ENCODE measurements at regions not wholly inside any gene's neighbourhood (a gene's known extent, or its start where the extent isn't known, plus 50 kb on each side); places are given as distances from the start of the nearest gene placed in this dataset.

DNA sequence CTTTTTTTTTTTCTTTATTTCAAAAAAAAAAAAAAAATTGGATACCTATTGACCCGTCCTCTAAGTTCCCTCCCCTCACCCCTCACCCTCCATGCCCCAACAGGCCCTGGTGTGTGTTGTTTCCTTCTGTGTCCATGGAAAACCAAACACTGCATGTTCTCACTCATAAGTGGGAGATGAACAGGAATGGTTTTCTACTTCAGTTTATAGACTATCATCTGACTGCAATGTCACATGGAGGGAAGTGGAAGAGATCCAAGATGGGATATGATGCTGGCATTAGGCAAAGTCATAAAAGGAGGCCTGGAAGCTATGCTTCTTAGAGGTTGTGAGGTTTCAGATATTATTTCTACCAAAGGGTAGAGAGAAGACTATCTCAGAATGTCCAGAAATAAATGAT, 237.5 kb downstream of the MAFB start:
- no peak overlapping the region for H3K9ac ChIP-seq (ENCODE audit: low read length)
- H3K4me2 ChIP-seq (ENCODE audit: low read length), result no peak overlapping the region
- no peak overlapping the region for H2AFZ ChIP-seq (ENCODE audit: low read length)
- H3K9me2 ChIP-seq (ENCODE audit: low read depth, low read length), result no peaks in the 10 kb centered on the region
- no peaks in the 10 kb centered on the region for H3K79me2 ChIP-seq (ENCODE audit: insufficient read depth, low read length)
- TF ChIP-seq, protein P1, sequence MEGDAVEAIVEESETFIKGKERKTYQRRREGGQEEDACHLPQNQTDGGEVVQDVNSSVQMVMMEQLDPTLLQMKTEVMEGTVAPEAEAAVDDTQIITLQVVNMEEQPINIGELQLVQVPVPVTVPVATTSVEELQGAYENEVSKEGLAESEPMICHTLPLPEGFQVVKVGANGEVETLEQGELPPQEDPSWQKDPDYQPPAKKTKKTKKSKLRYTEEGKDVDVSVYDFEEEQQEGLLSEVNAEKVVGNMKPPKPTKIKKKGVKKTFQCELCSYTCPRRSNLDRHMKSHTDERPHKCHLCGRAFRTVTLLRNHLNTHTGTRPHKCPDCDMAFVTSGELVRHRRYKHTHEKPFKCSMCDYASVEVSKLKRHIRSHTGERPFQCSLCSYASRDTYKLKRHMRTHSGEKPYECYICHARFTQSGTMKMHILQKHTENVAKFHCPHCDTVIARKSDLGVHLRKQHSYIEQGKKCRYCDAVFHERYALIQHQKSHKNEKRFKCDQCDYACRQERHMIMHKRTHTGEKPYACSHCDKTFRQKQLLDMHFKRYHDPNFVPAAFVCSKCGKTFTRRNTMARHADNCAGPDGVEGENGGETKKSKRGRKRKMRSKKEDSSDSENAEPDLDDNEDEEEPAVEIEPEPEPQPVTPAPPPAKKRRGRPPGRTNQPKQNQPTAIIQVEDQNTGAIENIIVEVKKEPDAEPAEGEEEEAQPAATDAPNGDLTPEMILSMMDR (IDR thresholded peaks at IDR 0.05; ENCODE audit: low read length), result no peak
- no peaks in the 10 kb centered on the region for H3K9me3 ChIP-seq (ENCODE audit: low read length)
- no peak overlapping the region for H3K27ac ChIP-seq (ENCODE audit: low read depth, low read length, poor library complexity, severe bottlenecking)
- no peak overlapping the region for H3K4me3 ChIP-seq (ENCODE audit: low read depth, low read length, poor library complexity, severe bottlenecking)
- no peaks in the 10 kb centered on the region; the same call in 1 of the 2 replicates for H3K36me3 ChIP-seq (ENCODE audit: insufficient read depth, low read length)
- H3K27me3 ChIP-seq (ENCODE audit: insufficient read depth, low read length), result no peaks in the 10 kb centered on the region; the same call in 1 of the 2 replicates
- no peaks in the 10 kb centered on the region for H3F3A ChIP-seq (ENCODE audit: insufficient read depth, low read length)
- H3K4me1 ChIP-seq (ENCODE audit: insufficient read depth, low read length, severe bottlenecking), result no peaks in the 10 kb centered on the region
- no peaks in the 10 kb centered on the region for H4K20me1 ChIP-seq (ENCODE audit: insufficient read depth, low read length)

DNA sequence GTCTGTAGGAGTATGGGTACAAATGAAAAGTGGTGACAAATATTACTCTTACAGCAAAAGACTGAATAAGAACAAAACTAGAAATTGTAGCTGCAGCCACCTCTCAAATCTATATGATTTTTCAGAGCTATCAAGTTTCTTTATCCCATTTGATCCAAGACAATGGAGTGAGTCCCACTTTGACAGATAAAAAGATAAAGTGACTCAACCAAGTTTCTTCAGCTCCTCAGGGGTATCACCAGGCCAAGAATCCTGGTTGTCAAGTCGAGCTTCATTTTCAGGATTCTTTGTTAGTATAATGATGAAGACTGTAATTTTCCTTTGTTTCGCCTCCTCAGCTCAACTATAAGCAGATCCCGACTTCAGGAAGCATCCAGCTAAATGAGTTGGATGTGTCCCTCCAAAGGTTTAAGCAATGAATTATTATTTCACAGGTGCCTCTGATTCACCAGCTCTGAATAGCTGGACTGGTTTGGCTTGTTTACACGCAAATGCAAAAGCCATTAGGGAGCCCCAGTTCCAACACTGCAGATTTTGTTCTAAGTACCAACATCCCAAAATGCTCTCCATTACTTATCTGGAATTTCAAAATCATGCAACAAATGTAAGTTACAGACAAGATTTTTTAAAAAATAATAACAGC, 238.9 kb downstream of the MAFB start:
- Histone ChIP-seq H3K4me1 (ENCODE audit: insufficient read depth, low read length, severe bottlenecking) (no peaks in the 10 kb centered on the region), H4K20me1 (ENCODE audit: insufficient read depth, low read length) (no peaks in the 10 kb centered on the region), H3K9ac (ENCODE audit: low read length) (no peak overlapping the region), H3K36me3 (ENCODE audit: insufficient read depth, low read length) (no peaks in the 10 kb centered on the region; the same call in 1 of the 2 replicates), H3K9me3 (ENCODE audit: low read length) (no peaks in the 10 kb centered on the region), H3K4me3 (ENCODE audit: low read depth, low read length, poor library complexity, severe bottlenecking) (no peak overlapping the region), H3K27me3 (ENCODE audit: insufficient read depth, low read length) (no peaks in the 10 kb centered on the region; the same call in 1 of the 2 replicates), H2AFZ (ENCODE audit: low read length) (no peak overlapping the region), H3K27ac (ENCODE audit: low read depth, low read length, poor library complexity, severe bottlenecking) (no peak overlapping the region), H3K4me2 (ENCODE audit: low read length) (no peak overlapping the region), H3F3A (ENCODE audit: insufficient read depth, low read length) (no peaks in the 10 kb centered on the region), H3K9me2 (ENCODE audit: low read depth, low read length) (no peaks in the 10 kb centered on the region), H3K79me2 (ENCODE audit: insufficient read depth, low read length) (no peaks in the 10 kb centered on the region)
- no peak for TF ChIP-seq EZH2 (IDR thresholded peaks at IDR 0.05; ENCODE audit: borderline replicate concordance, low read length)

DNA sequence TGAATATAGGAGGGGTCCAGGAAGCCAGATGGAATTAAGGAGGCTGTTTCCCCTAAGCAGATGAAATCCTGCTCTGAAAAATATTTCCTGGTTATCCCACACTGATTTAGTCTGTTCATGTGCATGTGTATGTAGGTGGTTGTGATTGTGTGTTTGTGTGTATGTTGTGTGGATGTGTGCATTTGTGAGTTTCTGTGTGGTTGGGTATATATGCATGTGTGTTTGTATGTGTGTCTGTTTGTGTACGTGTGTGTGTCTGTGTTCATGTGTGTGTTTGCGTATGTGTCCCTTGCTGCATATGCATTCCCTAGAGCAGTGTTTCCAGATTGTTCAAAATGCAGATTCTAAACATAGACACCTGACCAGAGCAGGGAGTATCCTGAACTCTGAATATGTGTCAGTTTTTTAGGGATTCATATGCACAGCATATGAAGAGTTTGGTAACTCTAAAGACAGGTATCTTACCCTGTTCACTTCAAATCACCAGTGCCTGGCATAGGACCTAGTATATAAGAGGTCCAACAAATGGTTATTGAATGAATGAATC, 239.8 kb downstream of the MAFB start:
- H4K20me1 ChIP-seq (ENCODE audit: insufficient read depth, low read length), result no peaks in the 10 kb centered on the region
- H3K4me2 ChIP-seq (ENCODE audit: low read length), result no peak overlapping the region
- no peaks in the 10 kb centered on the region for H3K9me3 ChIP-seq (ENCODE audit: low read length)
- no peak overlapping the region for H2AFZ ChIP-seq (ENCODE audit: low read length)
- no peak overlapping the region for H3K4me3 ChIP-seq (ENCODE audit: low read depth, low read length, poor library complexity, severe bottlenecking)
- no peak overlapping the region for H3K9ac ChIP-seq (ENCODE audit: low read length)
- no peaks in the 10 kb centered on the region for H3K4me1 ChIP-seq (ENCODE audit: insufficient read depth, low read length, severe bottlenecking)
- H3F3A ChIP-seq (ENCODE audit: insufficient read depth, low read length), result no peaks in the 10 kb centered on the region
- H3K9me2 ChIP-seq (ENCODE audit: low read depth, low read length), result no peaks in the 10 kb centered on the region
- H3K27ac ChIP-seq (ENCODE audit: low read depth, low read length, poor library complexity, severe bottlenecking), result no peak overlapping the region
- H3K27me3 ChIP-seq (ENCODE audit: insufficient read depth, low read length), result no peaks in the 10 kb centered on the region; the same call in 1 of the 2 replicates
- TF ChIP-seq EZH2 (IDR thresholded peaks at IDR 0.05; ENCODE audit: borderline replicate concordance, low read length), result no peak
- TF ChIP-seq, protein P1 (IDR thresholded peaks at IDR 0.05; ENCODE audit: low read length), result no peak
- H3K36me3 ChIP-seq (ENCODE audit: insufficient read depth, low read length), result no peaks in the 10 kb centered on the region; the same call in 1 of the 2 replicates
- no peaks in the 10 kb centered on the region for H3K79me2 ChIP-seq (ENCODE audit: insufficient read depth, low read length)

DNA sequence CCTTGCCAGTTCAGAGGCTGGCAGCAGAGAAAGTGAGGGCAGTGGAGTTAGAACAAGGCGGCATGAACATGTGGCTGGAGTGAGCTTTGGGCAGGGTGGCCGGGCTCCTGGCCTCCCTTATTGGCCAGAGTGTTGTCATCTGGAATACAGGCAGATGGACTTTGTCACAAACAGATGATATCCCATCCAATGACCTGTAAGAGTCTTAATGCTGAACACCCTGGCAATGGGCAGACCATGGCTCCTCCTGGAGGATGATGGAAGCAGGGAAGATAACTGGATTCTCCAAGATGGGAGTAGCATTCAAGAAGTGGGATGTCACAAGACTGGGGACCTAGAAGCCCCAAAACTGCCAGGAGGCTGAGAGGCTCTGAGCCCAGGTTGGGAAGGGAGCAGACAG, 242.1 kb downstream of the MAFB start:
- H3K4me3 ChIP-seq (ENCODE audit: low read depth, low read length, poor library complexity, severe bottlenecking), result no peak overlapping the region
- no peaks in the 10 kb centered on the region for H3K4me1 ChIP-seq (ENCODE audit: insufficient read depth, low read length, severe bottlenecking)
- no peaks in the 10 kb centered on the region for H3K36me3 ChIP-seq (ENCODE audit: insufficient read depth, low read length)
- no peak overlapping the region for H3K4me2 ChIP-seq (ENCODE audit: low read length)
- no peak overlapping the region for H3K27ac ChIP-seq (ENCODE audit: low read depth, low read length, poor library complexity, severe bottlenecking)
- H2AFZ ChIP-seq (ENCODE audit: low read length), result no peak overlapping the region
- no peaks in the 10 kb centered on the region for H3K79me2 ChIP-seq (ENCODE audit: insufficient read depth, low read length)
- no peaks in the 10 kb centered on the region for H4K20me1 ChIP-seq (ENCODE audit: insufficient read depth, low read length)
- H3K9me2 ChIP-seq (ENCODE audit: low read depth, low read length), result no peaks in the 10 kb centered on the region
- no peak overlapping the region for H3K9ac ChIP-seq (ENCODE audit: low read length)
- TF ChIP-seq, protein P1 (IDR thresholded peaks at IDR 0.05; ENCODE audit: low read length), result no peak
- no peak for TF ChIP-seq EZH2 (IDR thresholded peaks at IDR 0.05; ENCODE audit: borderline replicate concordance, low read length)
- H3F3A ChIP-seq (ENCODE audit: insufficient read depth, low read length), result no peaks in the 10 kb centered on the region
- no peaks in the 10 kb centered on the region for H3K9me3 ChIP-seq (ENCODE audit: low read length)
- H3K27me3 ChIP-seq (ENCODE audit: insufficient read depth, low read length), result no peaks in the 10 kb centered on the region; the same call in 1 of the 2 replicates
